OCI-LY3 (cell line): ENCODE measurements at regions not wholly inside any gene's neighbourhood (a gene's known extent, or its start where the extent isn't known, plus 50 kb on each side); places are given as distances from the start of the nearest gene placed in this dataset.

Experiments used
- H2AFZ ChIP-seq: fragments of 200-600, 300-600 bp; shearing (Covaris generic); 2 replicates; pipeline ENCODE4 v1.6.0; 2014; ENCODE audit warnings: antibody characterized with exemption, low read depth, low read length
- H3K27ac ChIP-seq: fragments of 200-600, 300-600 bp; sonication (generic); 2 replicates; pipeline ENCODE4 v1.5.1; 2014; ENCODE audit warnings: mild to moderate bottlenecking, low read length, moderate library complexity, mixed read lengths
- H3K27me3 ChIP-seq: fragments of 200-600, 300-600 bp; sonication (generic); 2 replicates; pipeline ENCODE4 v1.6.1; 2014; ENCODE audit warnings: low read depth, low read length, mixed read lengths
- H3K36me3 ChIP-seq: fragments of 200-600, 300-600 bp; sonication (generic); replicated peaks from 2 replicates; pipeline ENCODE3; 2014; ENCODE audit warnings: low read depth, low read length, mixed read lengths
- H3K4me1 ChIP-seq: fragments of 300-600, 200-600 bp; sonication (generic); 2 replicates; pipeline ENCODE4 v1.6.1; 2014; ENCODE audit warnings: low read length, mixed read lengths
- H3K4me2 ChIP-seq: fragments of 200-600, 300-600 bp; sonication (generic); 2 replicates; pipeline ENCODE4 v1.6.1; 2014; ENCODE audit warnings: low read length, mixed read lengths
- H3K4me3 ChIP-seq: fragments of 300-600, 200-600 bp; sonication (generic); 2 replicates; pipeline ENCODE4 v1.5.1; 2014; ENCODE audit warnings: antibody characterized with exemption, mild to moderate bottlenecking, low read length, moderate library complexity
- H3K79me2 ChIP-seq: fragments of 300-600, 200-600 bp; shearing (Covaris generic); 2 replicates; pipeline ENCODE4 v1.6.1; 2014; ENCODE audit warnings: mild to moderate bottlenecking, low read length, mixed read lengths
- H3K9ac ChIP-seq: fragments of 300-600, 200-600 bp; shearing (Covaris generic); 2 replicates; pipeline ENCODE4 v1.6.0; 2014; ENCODE audit warnings: mild to moderate bottlenecking, low read length, moderate library complexity
- H3K9me3 ChIP-seq: fragments of 200-600, 300-600 bp; shearing (Covaris generic); 2 replicates; pipeline ENCODE4 v1.6.1; 2014; ENCODE audit warnings: low read length, mixed read lengths; ENCODE audit not compliant: insufficient read depth
- H4K20me1 ChIP-seq: fragments of 200-600, 300-600 bp; sonication (generic); 2 replicates; pipeline ENCODE4 v1.6.1; 2016; ENCODE audit warnings: low read length, mixed read lengths; ENCODE audit not compliant: insufficient read depth
- EZH2phosphoT487 ChIP-seq: fragments of 200-600 bp; shearing (Covaris generic); IDR thresholded peaks from 2 replicates; pipeline ENCODE4 v1.6.1; 2018; ENCODE audit warnings: antibody characterized with exemption, mixed run types, low read depth
- TF ChIP-seq, protein P1 (sequence below): fragments of 200-600, 300-600 bp; sonication (generic); IDR thresholded peaks from 2 replicates; pipeline ENCODE4 v1.5.1; 2014; ENCODE audit warnings: antibody characterized with exemption, low read length, low read depth

DNA sequence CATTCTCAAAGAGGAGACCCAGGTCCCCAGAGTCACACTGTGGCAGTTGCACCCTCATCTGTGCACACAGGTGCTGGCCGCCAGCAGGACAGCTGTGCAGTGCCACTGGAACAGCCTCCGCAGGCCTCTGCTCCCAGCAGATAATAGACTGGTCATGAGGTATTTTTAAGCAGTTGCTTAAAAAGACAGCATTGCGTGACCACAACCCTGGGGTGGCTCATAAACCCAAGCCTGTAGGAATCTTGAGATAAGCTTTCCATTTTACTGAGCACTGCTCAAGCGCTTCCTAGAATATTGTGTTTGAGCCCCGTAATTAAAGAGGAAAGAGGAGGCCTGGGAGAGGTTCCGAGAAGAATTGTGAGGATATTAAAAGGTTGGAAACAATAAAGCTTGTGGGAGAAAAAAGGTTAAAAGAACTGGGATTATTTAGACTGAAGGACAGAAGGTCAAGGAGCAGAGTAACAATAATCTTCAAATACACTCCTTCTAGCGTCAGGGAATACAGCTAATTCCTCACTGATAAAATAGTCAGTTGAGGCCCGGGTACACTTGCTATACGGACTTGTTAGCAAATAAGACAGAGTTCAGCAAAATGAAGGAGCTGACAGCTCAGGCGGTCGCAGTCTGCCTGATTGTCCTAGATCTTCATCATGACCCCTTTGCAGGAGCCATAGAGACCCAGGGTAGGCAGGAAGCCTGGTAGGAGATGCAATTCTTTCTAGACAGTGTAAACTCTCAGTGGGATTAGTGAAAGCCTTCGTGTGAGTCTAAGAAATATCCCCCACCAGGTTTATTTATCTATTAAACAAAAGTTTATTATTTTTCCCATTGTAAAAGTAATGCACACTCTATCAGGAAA is 86.2 kb upstream of the KIT start:
- Histone ChIP-seq H3K4me1 (peaks cover 5% of the 10 kb centered on the region), H3K4me2 (no peak overlapping the region), H2AFZ (no peak overlapping the region), H3K9me3 (no peaks in the 10 kb centered on the region), H3K27me3 (no peaks in the 10 kb centered on the region), H3K79me2 (no peaks in the 10 kb centered on the region), H3K4me3 (no peak overlapping the region), H3K9ac (no peak overlapping the region), H4K20me1 (no peaks in the 10 kb centered on the region), H3K27ac (no peak overlapping the region), H3K36me3 (no peaks in the 10 kb centered on the region)
- TF ChIP-seq, protein P1, sequence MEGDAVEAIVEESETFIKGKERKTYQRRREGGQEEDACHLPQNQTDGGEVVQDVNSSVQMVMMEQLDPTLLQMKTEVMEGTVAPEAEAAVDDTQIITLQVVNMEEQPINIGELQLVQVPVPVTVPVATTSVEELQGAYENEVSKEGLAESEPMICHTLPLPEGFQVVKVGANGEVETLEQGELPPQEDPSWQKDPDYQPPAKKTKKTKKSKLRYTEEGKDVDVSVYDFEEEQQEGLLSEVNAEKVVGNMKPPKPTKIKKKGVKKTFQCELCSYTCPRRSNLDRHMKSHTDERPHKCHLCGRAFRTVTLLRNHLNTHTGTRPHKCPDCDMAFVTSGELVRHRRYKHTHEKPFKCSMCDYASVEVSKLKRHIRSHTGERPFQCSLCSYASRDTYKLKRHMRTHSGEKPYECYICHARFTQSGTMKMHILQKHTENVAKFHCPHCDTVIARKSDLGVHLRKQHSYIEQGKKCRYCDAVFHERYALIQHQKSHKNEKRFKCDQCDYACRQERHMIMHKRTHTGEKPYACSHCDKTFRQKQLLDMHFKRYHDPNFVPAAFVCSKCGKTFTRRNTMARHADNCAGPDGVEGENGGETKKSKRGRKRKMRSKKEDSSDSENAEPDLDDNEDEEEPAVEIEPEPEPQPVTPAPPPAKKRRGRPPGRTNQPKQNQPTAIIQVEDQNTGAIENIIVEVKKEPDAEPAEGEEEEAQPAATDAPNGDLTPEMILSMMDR, result no peak
- no peak for TF ChIP-seq EZH2phosphoT487

DNA sequence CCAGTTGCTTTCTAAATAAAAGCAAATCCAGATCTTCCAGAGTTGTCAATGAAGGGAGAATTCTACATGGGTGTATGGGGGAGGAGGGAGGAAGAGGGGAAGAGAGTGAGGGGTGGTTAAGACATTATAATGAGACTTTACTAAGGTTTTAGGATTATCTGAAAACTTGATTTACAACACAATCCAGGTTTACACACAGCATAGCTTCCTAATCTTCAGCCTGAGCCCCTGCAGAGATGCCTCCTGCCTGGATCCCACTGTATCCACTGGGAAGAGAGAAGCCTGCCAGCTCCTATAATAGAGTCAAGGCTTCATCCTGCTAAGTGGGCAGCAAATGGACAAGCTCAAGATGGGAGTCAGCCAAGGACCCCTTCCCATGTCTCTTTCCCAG is 85.6 kb upstream of the KIT start:
- H3K79me2 ChIP-seq, result no peaks in the 10 kb centered on the region
- TF ChIP-seq, protein P1, result no peak
- no peak for TF ChIP-seq EZH2phosphoT487
- H3K4me1 ChIP-seq, result no peaks in the 10 kb centered on the region
- H3K27me3 ChIP-seq, result no peaks in the 10 kb centered on the region
- no peak overlapping the region for H3K27ac ChIP-seq
- no peaks in the 10 kb centered on the region for H3K36me3 ChIP-seq
- H3K9me3 ChIP-seq, result no peaks in the 10 kb centered on the region
- no peaks in the 10 kb centered on the region for H4K20me1 ChIP-seq
- no peak overlapping the region for H3K9ac ChIP-seq
- H3K4me2 ChIP-seq, result no peak overlapping the region
- H2AFZ ChIP-seq, result no peak overlapping the region
- no peak overlapping the region for H3K4me3 ChIP-seq

DNA sequence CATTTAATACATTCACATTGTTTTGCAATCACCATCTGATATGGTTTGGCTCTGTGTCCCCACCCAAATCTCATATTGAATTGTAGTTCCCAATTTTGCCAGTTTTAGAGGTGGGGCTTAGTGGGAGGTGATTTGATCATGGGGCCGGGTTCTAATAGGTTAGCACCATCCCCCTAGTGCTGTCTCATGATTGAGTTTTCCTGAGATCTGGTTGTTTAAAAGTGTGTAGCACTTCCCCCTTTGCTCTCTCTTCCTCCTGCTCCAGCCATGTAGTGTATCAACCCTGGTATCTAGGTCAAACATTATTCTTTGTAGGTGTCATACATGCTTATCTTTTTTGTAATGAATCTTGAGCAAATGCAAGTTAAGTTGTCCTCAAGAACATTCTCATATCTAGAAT is 83.3 kb upstream of the KIT start:
- Histone ChIP-seq H3K79me2 (no peaks in the 10 kb centered on the region), H3K4me1 (no peaks in the 10 kb centered on the region), H3K9ac (no peak overlapping the region), H4K20me1 (no peaks in the 10 kb centered on the region), H2AFZ (no peak overlapping the region), H3K27ac (no peak overlapping the region), H3K4me3 (no peak overlapping the region), H3K9me3 (no peaks in the 10 kb centered on the region), H3K27me3 (no peaks in the 10 kb centered on the region), H3K4me2 (no peak overlapping the region), H3K36me3 (no peaks in the 10 kb centered on the region)
- TF ChIP-seq EZH2phosphoT487, result no peak
- TF ChIP-seq, protein P1, result no peak

DNA sequence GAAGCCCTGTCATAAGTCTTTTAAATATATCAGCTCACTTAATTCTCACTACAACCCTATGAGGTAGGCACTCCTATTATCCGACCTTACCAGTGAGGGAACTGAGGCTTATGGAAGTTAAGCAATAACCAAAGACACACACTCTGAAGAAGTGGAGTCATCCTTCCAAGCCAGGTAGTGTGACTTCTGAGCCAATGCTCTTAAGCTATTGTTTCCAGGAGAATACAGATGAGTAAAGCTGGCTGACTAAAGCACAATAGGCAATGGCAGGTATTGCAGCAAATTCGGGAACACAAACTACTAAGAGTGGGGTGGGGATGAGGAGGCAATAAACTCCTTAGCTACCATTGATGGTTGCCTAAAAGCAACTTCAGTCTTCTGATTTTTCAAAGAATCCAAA is 81.8 kb upstream of the KIT start:
- TF ChIP-seq, protein P1, result no peak
- TF ChIP-seq EZH2phosphoT487, result no peak
- Histone ChIP-seq H3K27ac (no peak overlapping the region), H3K9ac (no peak overlapping the region), H4K20me1 (no peaks in the 10 kb centered on the region), H3K4me3 (no peak overlapping the region), H3K9me3 (no peaks in the 10 kb centered on the region), H3K79me2 (no peaks in the 10 kb centered on the region), H2AFZ (no peak overlapping the region), H3K4me1 (no peaks in the 10 kb centered on the region), H3K4me2 (no peak overlapping the region), H3K27me3 (no peaks in the 10 kb centered on the region), H3K36me3 (no peaks in the 10 kb centered on the region)
